Karpas-422 (cell line): ENCODE measurements at regions not wholly inside any gene's neighbourhood (a gene's known extent, or its start where the extent isn't known, plus 50 kb on each side); places are given as distances from the start of the nearest gene placed in this dataset.

Experiments
- DNase-seq: peaks from one replicate; pipeline ENCODE4 v3.0.0-alpha.2; 2015
- H2AFZ ChIP-seq: fragments of 200-600 bp; sonication (generic); 2 replicates; pipeline ENCODE4 v1.6.1; 2014; ENCODE audit warnings: antibody characterized with exemption, low read length, mixed read lengths
- H3K27ac ChIP-seq: fragments of 200-600 bp; sonication (generic); 2 replicates; pipeline ENCODE4 v1.5.1; 2014; ENCODE audit warnings: mild to moderate bottlenecking, low read length, moderate library complexity
- H3K27me3 ChIP-seq: fragments of 200-600 bp; sonication (generic); 2 replicates; pipeline ENCODE4 v1.6.1; 2014; ENCODE audit warnings: low read length, mixed read lengths
- H3K36me3 ChIP-seq: fragments of 200-600 bp; sonication (generic); 2 replicates; pipeline ENCODE4 v1.6.1; 2014; ENCODE audit warnings: low read length, mixed read lengths; ENCODE audit not compliant: insufficient read depth
- H3K4me1 ChIP-seq: fragments of 200-600 bp; sonication (generic); 2 replicates; pipeline ENCODE4 v1.6.1; 2014; ENCODE audit warnings: mild to moderate bottlenecking, low read length, mixed read lengths
- H3K4me2 ChIP-seq: fragments of 200-600 bp; sonication (generic); 2 replicates; pipeline ENCODE4 v1.6.1; 2014; ENCODE audit warnings: low read length, low read depth, mild to moderate bottlenecking; ENCODE audit not compliant: poor library complexity, severe bottlenecking
- H3K4me3 ChIP-seq: fragments of 200-600 bp; sonication (generic); 2 replicates; pipeline ENCODE4 v1.5.1; 2014; ENCODE audit warnings: mild to moderate bottlenecking, antibody characterized with exemption, low read length, mixed read lengths
- H3K79me2 ChIP-seq: fragments of 200-600 bp; sonication (generic); 2 replicates; pipeline ENCODE4 v1.6.1; 2014; ENCODE audit warnings: mild to moderate bottlenecking, low read length, mixed read lengths
- H3K9ac ChIP-seq: fragments of 200-600 bp; sonication (generic); 2 replicates; pipeline ENCODE4 v1.6.0; 2014; ENCODE audit warnings: low read length
- H3K9me2 ChIP-seq: fragments of 200-600 bp; sonication (generic), shearing (Covaris generic); replicated peaks from 2 replicates; pipeline ENCODE4 v1.6.0; 2014; ENCODE audit warnings: mild to moderate bottlenecking, low read length, moderate library complexity; ENCODE audit not compliant: insufficient read depth
- H3K9me3 ChIP-seq: fragments of 300-700, 200-600 bp; sonication (generic); 2 replicates; pipeline ENCODE4 v1.6.1; 2014; ENCODE audit warnings: low read length, mixed read lengths
- H4K20me1 ChIP-seq: fragments of 200-600 bp; sonication (generic); 2 replicates; pipeline ENCODE4 v1.6.1; 2014; ENCODE audit warnings: mild to moderate bottlenecking, antibody characterized with exemption, low read length, low read depth; ENCODE audit not compliant: insufficient read depth

DNA sequence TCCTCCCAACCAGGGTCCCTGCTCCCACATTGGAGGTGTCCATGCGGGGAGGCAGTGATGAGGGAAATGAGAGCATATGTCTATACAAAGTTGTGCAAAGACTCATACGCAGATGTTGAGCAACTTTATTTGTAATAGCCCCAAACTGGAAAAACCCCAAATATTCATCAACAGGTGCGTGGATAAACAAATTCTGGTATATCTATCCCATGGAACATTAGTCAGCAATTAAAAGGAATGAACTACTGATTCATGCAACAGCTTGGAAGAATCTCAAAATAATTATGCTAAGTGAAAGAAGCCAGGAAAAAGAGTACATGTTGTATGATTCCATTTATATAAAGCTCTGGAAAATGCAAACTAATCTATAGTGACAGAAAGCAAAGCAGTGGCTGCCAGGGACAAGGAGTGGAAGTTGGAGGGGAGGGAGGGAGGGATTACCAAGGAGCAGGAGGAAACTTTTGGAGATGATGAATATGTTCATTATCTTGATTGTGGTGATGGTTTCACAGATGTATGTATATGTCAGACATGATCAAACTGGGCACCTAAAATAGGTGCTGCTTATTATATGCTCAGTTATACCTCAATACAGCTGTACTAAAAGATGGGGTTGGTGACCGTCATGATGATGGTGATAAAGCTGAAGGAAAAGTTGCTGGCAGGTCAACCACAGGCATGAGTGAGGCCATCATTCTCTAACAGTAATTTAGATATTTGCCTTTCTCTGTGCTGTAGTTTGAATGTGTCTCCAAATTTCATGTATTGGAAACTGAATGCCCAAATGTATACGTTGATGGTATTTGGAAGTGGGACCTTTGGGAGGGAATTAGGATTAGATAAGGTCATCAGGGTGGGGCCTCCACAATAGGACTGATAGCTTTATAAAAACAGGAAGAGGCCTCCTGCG, 270.9 kb downstream of the CYP26B1 start:
- H3K4me1 ChIP-seq = no peaks in the 10 kb centered on the region
- no peaks in the 10 kb centered on the region for H3K36me3 ChIP-seq
- no peak overlapping the region for H2AFZ ChIP-seq
- DNase-seq = no peak
- H3K4me2 ChIP-seq = no peak overlapping the region
- H3K27me3 ChIP-seq = 0 out of 2 replicates have a peak, but pooled peaks cover 3% of the 10 kb centered on the region
- H3K9me3 ChIP-seq = no peaks in the 10 kb centered on the region
- H3K79me2 ChIP-seq = no peaks in the 10 kb centered on the region
- no peaks in the 10 kb centered on the region for H4K20me1 ChIP-seq
- no peak overlapping the region for H3K4me3 ChIP-seq
- H3K9me2 ChIP-seq = no peaks in the 10 kb centered on the region
- H3K9ac ChIP-seq = no peak overlapping the region
- no peak overlapping the region for H3K27ac ChIP-seq

- DNase-seq = no peak
- Histone ChIP-seq H4K20me1 (no peaks in the 10 kb centered on the region), H3K4me1 (no peaks in the 10 kb centered on the region), H2AFZ (no peak overlapping the region), H3K27me3 (no peaks in the 10 kb centered on the region), H3K4me2 (no peak overlapping the region), H3K4me3 (no peak overlapping the region), H3K9ac (no peak overlapping the region), H3K79me2 (no peaks in the 10 kb centered on the region), H3K27ac (no peak overlapping the region), H3K36me3 (no peaks in the 10 kb centered on the region), H3K9me2 (no peaks in the 10 kb centered on the region), H3K9me3 (no peaks in the 10 kb centered on the region)
Observed at GRCh38 chr2:71872466-71873051, 275.1 kb downstream of the CYP26B1 start.

- Histone ChIP-seq H3K27ac (no peak overlapping the region), H4K20me1 (no peaks in the 10 kb centered on the region), H3K4me1 (no peaks in the 10 kb centered on the region), H2AFZ (no peak overlapping the region), H3K4me3 (no peak overlapping the region), H3K79me2 (no peaks in the 10 kb centered on the region), H3K36me3 (no peaks in the 10 kb centered on the region), H3K9me2 (no peaks in the 10 kb centered on the region), H3K4me2 (no peak overlapping the region), H3K9ac (no peak overlapping the region), H3K27me3 (no peaks in the 10 kb centered on the region), H3K9me3 (no peaks in the 10 kb centered on the region)
- no peak for DNase-seq
Observed at GRCh38 chr2:71865391-71865965, 282.2 kb downstream of the CYP26B1 start.

GRCh38 chr2:71864085-71864484, 283.6 kb downstream of the CYP26B1 start:
- no peaks in the 10 kb centered on the region for H3K36me3 ChIP-seq
- H3K4me3 ChIP-seq = no peak overlapping the region
- no peak overlapping the region for H2AFZ ChIP-seq
- H3K4me1 ChIP-seq = no peaks in the 10 kb centered on the region
- H3K27me3 ChIP-seq = no peaks in the 10 kb centered on the region
- H3K27ac ChIP-seq = no peak overlapping the region
- no peak overlapping the region for H3K9ac ChIP-seq
- no peaks in the 10 kb centered on the region for H4K20me1 ChIP-seq
- no peaks in the 10 kb centered on the region for H3K79me2 ChIP-seq
- H3K9me2 ChIP-seq = no peaks in the 10 kb centered on the region
- no peaks in the 10 kb centered on the region for H3K9me3 ChIP-seq
- no peak for DNase-seq
- no peak overlapping the region for H3K4me2 ChIP-seq

DNA sequence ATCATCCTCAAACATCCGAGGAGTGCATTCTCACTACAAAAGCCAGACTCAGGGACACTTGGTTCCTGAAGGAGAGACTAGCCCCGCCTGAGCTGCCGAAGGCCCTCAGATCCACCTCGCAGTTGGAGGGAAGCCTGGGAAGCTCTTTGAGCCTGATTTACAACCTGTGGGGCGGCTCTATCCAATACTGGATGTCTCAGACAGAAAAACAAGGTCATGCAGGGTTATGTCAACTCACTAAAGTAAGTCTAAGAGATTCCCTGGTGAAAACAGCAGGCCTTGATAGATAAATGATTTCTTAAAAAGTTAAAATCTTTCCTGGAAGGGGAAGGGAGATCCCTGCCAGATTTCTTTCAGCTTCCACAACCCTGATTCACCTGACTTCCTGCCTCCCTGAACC, 284.3 kb downstream of the CYP26B1 start:
- H3K4me2 ChIP-seq = no peak overlapping the region
- H3K27ac ChIP-seq = no peak overlapping the region
- no peaks in the 10 kb centered on the region for H3K9me2 ChIP-seq
- H3K4me1 ChIP-seq = no peaks in the 10 kb centered on the region
- no peaks in the 10 kb centered on the region for H3K79me2 ChIP-seq
- no peaks in the 10 kb centered on the region for H3K27me3 ChIP-seq
- H3K9me3 ChIP-seq = no peaks in the 10 kb centered on the region
- no peak overlapping the region for H3K9ac ChIP-seq
- no peak overlapping the region for H2AFZ ChIP-seq
- no peak overlapping the region for H3K4me3 ChIP-seq
- no peaks in the 10 kb centered on the region for H4K20me1 ChIP-seq
- no peak for DNase-seq
- H3K36me3 ChIP-seq = no peaks in the 10 kb centered on the region

DNA sequence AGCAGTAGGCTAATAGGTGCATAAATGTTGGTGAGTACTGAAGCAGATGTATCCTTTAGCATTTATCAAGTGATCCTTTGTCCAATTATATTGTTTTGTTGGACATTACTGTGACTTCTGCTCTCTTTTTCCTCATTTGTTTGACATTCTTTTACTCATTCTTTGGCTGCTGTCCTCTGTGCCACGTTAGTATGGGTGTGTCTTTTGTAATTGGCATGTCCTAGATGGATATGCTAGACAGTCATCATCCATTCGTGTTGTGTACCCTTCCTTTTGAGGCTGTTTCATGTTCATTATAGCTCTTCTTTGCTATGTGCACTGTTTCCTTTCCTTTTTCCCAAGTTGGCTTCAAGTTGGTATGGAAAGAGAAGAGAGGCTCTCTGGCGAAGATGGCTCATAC, 284.7 kb downstream of the CYP26B1 start:
- no peak overlapping the region for H2AFZ ChIP-seq
- H3K9me3 ChIP-seq = no peaks in the 10 kb centered on the region
- H3K36me3 ChIP-seq = no peaks in the 10 kb centered on the region
- no peak overlapping the region for H3K4me2 ChIP-seq
- H3K4me1 ChIP-seq = no peaks in the 10 kb centered on the region
- H3K79me2 ChIP-seq = no peaks in the 10 kb centered on the region
- no peak overlapping the region for H3K4me3 ChIP-seq
- H3K9me2 ChIP-seq = no peaks in the 10 kb centered on the region
- no peaks in the 10 kb centered on the region for H4K20me1 ChIP-seq
- no peak overlapping the region for H3K27ac ChIP-seq
- no peak overlapping the region for H3K9ac ChIP-seq
- no peaks in the 10 kb centered on the region for H3K27me3 ChIP-seq
- DNase-seq = no peak

DNA sequence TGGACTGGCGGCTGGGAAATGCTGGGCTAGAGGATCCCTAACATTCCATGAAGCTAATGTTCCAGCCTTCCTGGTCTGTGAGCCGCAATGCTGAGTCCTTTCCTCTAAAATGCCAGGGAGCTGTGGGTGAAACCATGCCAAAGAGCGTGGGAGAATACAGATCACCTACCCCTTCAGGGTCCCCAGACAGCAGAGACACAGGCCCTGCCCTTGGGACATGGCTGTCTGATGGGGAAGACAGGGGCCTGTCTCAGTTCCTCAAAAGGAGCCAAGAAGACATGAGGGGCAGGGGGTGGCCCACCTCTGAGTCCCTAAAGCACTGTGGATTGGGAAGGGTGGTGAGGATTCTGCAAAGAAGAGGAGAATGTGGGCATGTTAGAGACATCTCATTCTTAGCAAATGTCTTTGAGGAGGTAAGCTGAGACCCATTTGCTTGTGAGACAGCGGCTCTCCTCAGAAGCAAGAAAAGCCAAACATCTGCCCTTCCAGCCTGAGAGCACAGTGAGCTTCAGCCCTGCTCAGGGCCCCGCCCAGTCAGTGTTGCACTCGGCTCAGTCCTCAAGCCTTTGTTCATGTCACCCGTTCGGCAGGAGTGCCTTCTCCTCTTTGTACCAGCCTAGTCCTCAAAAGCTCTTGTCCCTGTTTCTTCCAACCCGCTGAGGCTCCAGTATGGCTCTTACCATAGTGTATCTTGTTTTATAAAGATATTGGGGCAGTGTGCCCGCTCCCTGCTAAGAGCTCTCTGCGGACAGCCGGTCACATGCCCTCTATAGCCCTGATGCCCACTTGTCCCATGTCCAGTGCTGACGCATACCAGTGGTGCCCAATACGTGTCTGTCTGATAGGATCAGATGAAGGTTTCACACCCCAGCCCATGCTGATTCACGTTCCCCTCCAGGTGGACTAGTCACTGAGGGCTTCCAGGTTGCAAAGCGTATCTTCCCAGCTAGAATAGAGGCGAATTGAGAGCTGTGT, 286.2 kb downstream of the CYP26B1 start:
- DNase-seq = no peak
- H3K79me2 ChIP-seq = no peaks in the 10 kb centered on the region
- no peaks in the 10 kb centered on the region for H3K4me1 ChIP-seq
- H3K9me2 ChIP-seq = no peaks in the 10 kb centered on the region
- no peak overlapping the region for H2AFZ ChIP-seq
- H3K9me3 ChIP-seq = no peaks in the 10 kb centered on the region
- no peaks in the 10 kb centered on the region for H3K36me3 ChIP-seq
- H3K9ac ChIP-seq = no peak overlapping the region
- no peaks in the 10 kb centered on the region for H3K27me3 ChIP-seq
- H4K20me1 ChIP-seq = no peaks in the 10 kb centered on the region
- H3K4me2 ChIP-seq = no peak overlapping the region
- H3K27ac ChIP-seq = no peak overlapping the region
- no peak overlapping the region for H3K4me3 ChIP-seq
